Peyer's patch (tissue), 2 donors: ENCODE measurements at regions not wholly inside any gene's neighbourhood (a gene's known extent, or its start where the extent isn't known, plus 50 kb on each side); places are given as distances from the start of the nearest gene placed in this dataset.

Experiments used
- small RNA-seq, 2 donors: library from RNA; depleted of rRNA; stranded (forward); fragments of <200 nt; gene quantifications; one replicate each; pipeline ENCODE3, GENCODE V24; 2016

Small RNAs in the stretch of these regions (small RNA-seq; reads per million reads assigned to genes)
- 0 reads per million in 2 donors for gene RNU6-185P
